HUES48 (cell line): ENCODE measurements at regions not wholly inside any gene's neighbourhood (a gene's known extent, or its start where the extent isn't known, plus 50 kb on each side); places are given as distances from the start of the nearest gene placed in this dataset.

Source experiments
- H3K27ac ChIP-seq: one replicate; pipeline ENCODE4 v1.7.0; 2013; ENCODE audit warnings: low read depth, low read length, inconsistent platforms
- H3K27me3 ChIP-seq: 2 replicates; pipeline ENCODE4 v1.6.1; 2013; ENCODE audit warnings: mild to moderate bottlenecking, low read length; ENCODE audit not compliant: control insufficient read depth, insufficient read depth
- H3K36me3 ChIP-seq: 2 replicates; pipeline ENCODE4 v1.6.1; 2013; ENCODE audit warnings: low read length; ENCODE audit not compliant: control insufficient read depth, insufficient read depth
- H3K4me1 ChIP-seq: 2 replicates; pipeline ENCODE4 v1.6.1; 2013; ENCODE audit warnings: mild to moderate bottlenecking, low read length; ENCODE audit not compliant: control insufficient read depth, insufficient read depth
- H3K4me3 ChIP-seq: 2 replicates; pipeline ENCODE4 v1.5.1; 2013; ENCODE audit warnings: mild to moderate bottlenecking, low read depth, low read length
- H3K9ac ChIP-seq: 2 replicates; pipeline ENCODE4 v1.6.1; 2013; ENCODE audit warnings: mild to moderate bottlenecking, low read depth, low read length, moderate library complexity
- H3K9me3 ChIP-seq: 2 replicates; pipeline ENCODE4 v1.6.1; 2013; ENCODE audit warnings: low read length; ENCODE audit not compliant: control insufficient read depth, insufficient read depth

DNA sequence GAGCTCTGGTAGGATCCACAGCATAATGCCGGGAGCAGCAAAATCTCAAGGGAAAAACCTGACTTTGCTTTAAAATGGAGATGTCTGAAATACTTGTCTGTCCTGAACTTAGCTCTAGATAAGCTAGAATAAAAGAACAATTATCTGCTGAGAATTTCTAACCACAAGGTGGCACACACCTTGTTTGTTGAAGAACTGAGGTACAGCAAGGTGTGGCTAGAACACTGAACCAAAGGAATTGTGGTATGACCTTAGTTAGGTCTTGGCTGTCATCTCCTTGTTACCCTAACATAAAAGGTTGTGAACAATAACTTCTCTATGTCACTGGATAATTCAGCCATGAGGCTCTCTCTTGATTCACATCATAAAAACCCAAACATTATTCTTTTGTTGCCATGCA, 72.3 kb upstream of the ANXA1 start:
- Histone ChIP-seq H3K9me3 (no peaks in the 10 kb centered on the region), H3K27me3 (no peaks in the 10 kb centered on the region), H3K4me3 (no peak overlapping the region), H3K36me3 (no peaks in the 10 kb centered on the region), H3K27ac (no peak overlapping the region), H3K9ac (no peak overlapping the region), H3K4me1 (peaks cover 25% of the 10 kb centered on the region)

- H3K4me1 ChIP-seq = peaks cover 25% of the 10 kb centered on the region
- no peaks in the 10 kb centered on the region for H3K9me3 ChIP-seq
- H3K9ac ChIP-seq = no peak overlapping the region
- H3K36me3 ChIP-seq = no peaks in the 10 kb centered on the region
- H3K27ac ChIP-seq = no peak overlapping the region
- no peak overlapping the region for H3K4me3 ChIP-seq
- no peaks in the 10 kb centered on the region for H3K27me3 ChIP-seq
Measured at GRCh38 chr9:73077625-73078030, 74.0 kb upstream of the ANXA1 start.

GRCh38 chr9:73076970-73077369, 74.7 kb upstream of the ANXA1 start:
- H3K4me3 ChIP-seq = no peak overlapping the region
- H3K36me3 ChIP-seq = no peaks in the 10 kb centered on the region
- no peak overlapping the region for H3K9ac ChIP-seq
- H3K4me1 ChIP-seq = peaks cover 25% of the 10 kb centered on the region
- H3K27ac ChIP-seq = no peak overlapping the region
- H3K27me3 ChIP-seq = no peaks in the 10 kb centered on the region
- no peaks in the 10 kb centered on the region for H3K9me3 ChIP-seq

GRCh38 chr9:73074176-73074708, 77.4 kb upstream of the ANXA1 start:
- no peaks in the 10 kb centered on the region for H3K27me3 ChIP-seq
- H3K36me3 ChIP-seq = no peaks in the 10 kb centered on the region
- no peak overlapping the region for H3K4me3 ChIP-seq
- H3K27ac ChIP-seq = no peak overlapping the region
- peaks cover 10% of the 10 kb centered on the region; the same call in 1 of the 2 replicates for H3K4me1 ChIP-seq
- H3K9me3 ChIP-seq = no peaks in the 10 kb centered on the region
- no peak overlapping the region for H3K9ac ChIP-seq

DNA sequence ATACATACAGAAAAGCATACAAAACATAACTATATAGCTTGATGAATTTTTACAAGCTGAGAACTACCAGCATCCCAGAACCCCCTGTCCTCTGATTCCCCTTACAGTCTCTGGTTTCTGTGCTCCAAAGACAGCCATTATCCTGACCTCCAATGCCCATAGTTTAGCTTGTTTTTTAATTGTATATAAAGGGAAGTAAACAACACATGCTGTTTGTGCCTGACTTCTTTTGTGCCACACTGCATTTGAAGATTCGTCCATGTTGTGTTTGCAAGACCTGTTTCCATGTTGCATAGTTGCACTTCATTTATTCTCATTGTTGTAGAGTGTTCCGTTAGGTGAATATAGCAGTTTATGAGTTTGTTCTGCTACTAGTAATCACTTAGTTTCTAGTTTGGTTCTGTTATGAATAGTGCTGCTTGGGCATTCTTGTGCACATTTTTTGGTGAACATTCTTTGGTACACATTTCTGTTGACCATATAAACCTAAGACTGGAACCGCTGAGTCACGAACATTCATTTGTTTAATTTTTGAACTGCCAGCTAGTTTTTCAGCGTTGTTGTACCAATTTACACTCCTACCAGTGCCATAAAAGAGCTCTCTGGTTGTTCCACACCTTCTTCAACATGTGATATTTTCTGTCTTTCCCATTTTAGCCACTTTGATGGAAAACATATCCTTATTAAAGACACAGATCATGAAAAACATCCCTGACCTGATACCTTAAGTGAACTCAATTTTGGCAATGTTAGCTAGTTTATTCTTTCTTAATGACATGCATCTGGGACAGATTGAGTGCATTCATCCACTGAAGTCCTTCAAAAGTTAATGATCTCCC, 78.1 kb upstream of the ANXA1 start:
- Histone ChIP-seq H3K9ac (no peak overlapping the region), H3K4me3 (no peak overlapping the region), H3K27ac (no peak overlapping the region), H3K36me3 (no peaks in the 10 kb centered on the region), H3K4me1 (peaks cover 8% of the 10 kb centered on the region; the same call in 1 of the 2 replicates), H3K9me3 (no peaks in the 10 kb centered on the region), H3K27me3 (no peaks in the 10 kb centered on the region)

- no peaks in the 10 kb centered on the region for H3K9me3 ChIP-seq
Measured at GRCh38 chr9:73067074-73067473, 84.6 kb upstream of the ANXA1 start.

DNA sequence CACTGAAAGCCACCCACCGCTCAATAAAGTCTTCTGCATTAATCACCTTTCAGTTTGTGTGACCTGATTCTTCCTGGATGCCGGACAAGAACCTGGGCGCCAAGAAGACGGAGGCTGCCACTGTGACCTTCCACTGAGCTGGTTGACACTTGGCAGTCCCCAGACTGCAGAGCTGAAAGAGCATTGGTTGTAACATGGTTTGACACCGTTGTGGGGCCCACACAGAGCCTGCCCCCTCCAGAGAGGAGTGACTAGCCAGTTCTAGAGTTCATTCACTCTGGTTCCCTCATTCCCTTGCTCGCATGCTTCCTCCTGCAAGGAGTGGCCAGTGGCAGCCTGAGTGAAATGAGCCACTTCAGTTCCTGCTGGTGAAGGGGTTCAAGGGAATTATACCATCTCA, 86.2 kb upstream of the ANXA1 start:
- Histone ChIP-seq H3K27ac (no peak overlapping the region), H3K9ac (no peak overlapping the region), H3K4me1 (no peaks in the 10 kb centered on the region), H3K36me3 (no peaks in the 10 kb centered on the region), H3K4me3 (no peak overlapping the region), H3K9me3 (no peaks in the 10 kb centered on the region), H3K27me3 (no peaks in the 10 kb centered on the region)

More at GRCh38 chr9:73067074-73067473, 84.6 kb upstream of the ANXA1 start:
- no peak overlapping the region for H3K9ac ChIP-seq
- H3K4me3 ChIP-seq = no peak overlapping the region
- no peak overlapping the region for H3K27ac ChIP-seq
- H3K27me3 ChIP-seq = no peaks in the 10 kb centered on the region
- no peaks in the 10 kb centered on the region for H3K4me1 ChIP-seq
- H3K36me3 ChIP-seq = no peaks in the 10 kb centered on the region

DNA sequence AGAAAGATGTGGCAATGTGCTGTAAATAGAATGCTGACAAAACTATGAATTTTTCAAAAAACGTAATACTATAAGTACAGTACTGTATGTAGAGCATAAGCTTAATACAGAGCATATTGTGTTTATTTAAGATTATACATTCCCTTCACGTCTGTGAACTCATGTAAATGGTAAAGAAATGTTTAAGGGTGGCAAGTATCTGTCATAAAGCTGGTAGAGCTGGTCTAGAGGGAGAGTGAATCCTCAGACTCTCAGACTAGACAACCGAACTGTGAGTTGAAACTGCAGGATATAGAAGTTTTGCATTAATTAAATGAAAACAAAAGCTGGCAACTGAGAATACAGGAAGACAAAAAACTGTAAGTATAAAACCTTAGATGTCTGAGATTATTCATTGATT, 87.3 kb upstream of the ANXA1 start:
- no peaks in the 10 kb centered on the region for H3K36me3 ChIP-seq
- no peaks in the 10 kb centered on the region for H3K9me3 ChIP-seq
- H3K4me1 ChIP-seq = peaks cover 9% of the 10 kb centered on the region; the same call in 1 of the 2 replicates
- no peak overlapping the region for H3K4me3 ChIP-seq
- no peaks in the 10 kb centered on the region for H3K27me3 ChIP-seq
- H3K9ac ChIP-seq = no peak overlapping the region
- H3K27ac ChIP-seq = no peak overlapping the region

DNA sequence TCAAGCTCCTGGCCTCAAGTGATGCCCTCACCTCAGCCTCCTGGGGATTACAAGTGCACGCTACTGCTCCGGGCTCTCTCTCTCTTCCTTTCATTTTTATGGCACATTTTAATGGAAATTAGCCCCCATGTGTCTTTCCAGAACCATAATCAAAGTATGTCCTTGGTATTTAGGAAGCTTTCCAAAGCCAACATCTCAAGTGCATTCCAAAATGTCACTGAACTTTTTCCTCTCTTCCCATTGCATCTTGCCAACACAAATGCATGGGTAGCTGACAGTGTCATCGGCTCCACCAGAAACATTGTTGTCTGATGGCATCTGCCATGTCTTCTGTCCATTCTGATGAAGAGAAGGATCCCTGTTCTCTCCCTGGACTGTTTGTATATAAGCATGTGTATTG, 90.5 kb upstream of the ANXA1 start:
- H3K9ac ChIP-seq = no peak overlapping the region
- H3K36me3 ChIP-seq = no peaks in the 10 kb centered on the region
- peaks cover 12% of the 10 kb centered on the region; the same call in 1 of the 2 replicates for H3K4me1 ChIP-seq
- H3K27me3 ChIP-seq = no peaks in the 10 kb centered on the region
- no peak overlapping the region for H3K4me3 ChIP-seq
- no peak overlapping the region for H3K27ac ChIP-seq
- no peaks in the 10 kb centered on the region for H3K9me3 ChIP-seq

GRCh38 chr9:73059247-73059646, 92.4 kb upstream of the ANXA1 start:
- H3K27me3 ChIP-seq = no peaks in the 10 kb centered on the region
- H3K4me3 ChIP-seq = no peak overlapping the region
- no peaks in the 10 kb centered on the region for H3K9me3 ChIP-seq
- no peaks in the 10 kb centered on the region for H3K36me3 ChIP-seq
- no peak overlapping the region for H3K9ac ChIP-seq
- H3K4me1 ChIP-seq = peaks cover 12% of the 10 kb centered on the region; the same call in 1 of the 2 replicates
- H3K27ac ChIP-seq = no peak overlapping the region

DNA sequence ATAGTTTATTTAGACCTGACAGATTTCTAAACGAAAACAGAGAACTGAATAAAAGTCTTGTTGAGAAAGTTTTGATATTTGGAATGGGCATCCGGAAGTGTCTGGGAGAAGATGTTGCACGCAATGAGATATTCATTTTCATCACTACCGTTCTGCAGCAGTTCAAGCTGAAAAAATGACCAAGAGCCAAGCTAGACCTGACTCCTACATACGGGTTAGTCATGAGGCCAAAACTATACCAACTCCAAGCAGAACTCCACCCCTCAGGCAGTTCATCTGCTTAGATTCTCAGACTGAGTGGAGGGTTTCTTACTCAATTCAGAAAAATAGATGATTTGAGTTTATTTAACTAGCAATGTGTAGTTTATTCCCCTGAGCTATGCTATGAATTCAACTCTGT, 95.4 kb upstream of the ANXA1 start:
- Histone ChIP-seq H3K9ac (no peak overlapping the region), H3K36me3 (no peaks in the 10 kb centered on the region), H3K4me1 (peaks cover 41% of the 10 kb centered on the region), H3K9me3 (no peaks in the 10 kb centered on the region), H3K27me3 (no peaks in the 10 kb centered on the region), H3K27ac (no peak overlapping the region), H3K4me3 (no peak overlapping the region)
